ENCODE measurements at regions not wholly inside any gene's neighbourhood (a gene's known extent, or its start where the extent isn't known, plus 50 kb on each side); places are given as distances from the start of the nearest gene placed in this dataset.

GRCh38 chr1:199010933-199011332 lies 372.1 kb downstream of the PTPRC start:
- no peak for TF ChIP-seq CTCF (IDR thresholded peaks at IDR 0.05; ENCODE audit: poor library complexity, severe bottlenecking)
- no peak for TF ChIP-seq EZH2 (IDR thresholded peaks at IDR 0.05; ENCODE audit: borderline replicate concordance, insufficient read depth, low read length, poor library complexity, severe bottlenecking)
- no peak for TF ChIP-seq REST (IDR thresholded peaks at IDR 0.05; ENCODE audit: borderline replicate concordance)
- no peak for TF ChIP-seq POLR2AphosphoS5 (IDR thresholded peaks at IDR 0.05)
- no peak for TF ChIP-seq EP300 (conservative IDR thresholded peaks at IDR 0.05; ENCODE audit: poor library complexity, severe bottlenecking)
- no peak for TF ChIP-seq SMC3 (conservative IDR thresholded peaks at IDR 0.05; ENCODE audit: poor library complexity)
- no peak for TF ChIP-seq MXI1 (conservative IDR thresholded peaks at IDR 0.05; ENCODE audit: poor library complexity, severe bottlenecking)

Measured in neural cell (in vitro differentiated cells).